ENCODE measurements at regions not wholly inside any gene's neighbourhood (a gene's known extent, or its start where the extent isn't known, plus 50 kb on each side); places are given as distances from the start of the nearest gene placed in this dataset.

DNA sequence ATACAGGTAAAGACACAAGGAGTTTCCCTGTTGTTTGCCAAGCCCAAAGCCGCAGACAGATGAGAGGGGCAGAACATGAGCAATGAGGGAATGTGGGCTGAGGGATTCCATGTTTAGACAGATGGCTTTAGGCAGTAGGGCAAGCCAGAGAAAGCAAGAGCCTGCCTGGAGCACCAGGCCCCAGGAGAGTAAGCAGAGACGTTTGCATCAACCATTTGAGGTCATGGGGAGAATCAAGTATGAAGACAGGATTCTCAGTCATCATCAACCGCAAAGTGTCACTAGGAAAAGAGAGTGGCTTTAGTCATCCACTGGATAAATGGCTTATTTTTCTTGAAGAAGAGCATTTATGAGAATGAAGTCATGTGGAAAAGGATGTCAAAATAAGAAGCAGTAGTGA is 184.7 kb downstream of the COG6 start:
- TF ChIP-seq, protein P1, sequence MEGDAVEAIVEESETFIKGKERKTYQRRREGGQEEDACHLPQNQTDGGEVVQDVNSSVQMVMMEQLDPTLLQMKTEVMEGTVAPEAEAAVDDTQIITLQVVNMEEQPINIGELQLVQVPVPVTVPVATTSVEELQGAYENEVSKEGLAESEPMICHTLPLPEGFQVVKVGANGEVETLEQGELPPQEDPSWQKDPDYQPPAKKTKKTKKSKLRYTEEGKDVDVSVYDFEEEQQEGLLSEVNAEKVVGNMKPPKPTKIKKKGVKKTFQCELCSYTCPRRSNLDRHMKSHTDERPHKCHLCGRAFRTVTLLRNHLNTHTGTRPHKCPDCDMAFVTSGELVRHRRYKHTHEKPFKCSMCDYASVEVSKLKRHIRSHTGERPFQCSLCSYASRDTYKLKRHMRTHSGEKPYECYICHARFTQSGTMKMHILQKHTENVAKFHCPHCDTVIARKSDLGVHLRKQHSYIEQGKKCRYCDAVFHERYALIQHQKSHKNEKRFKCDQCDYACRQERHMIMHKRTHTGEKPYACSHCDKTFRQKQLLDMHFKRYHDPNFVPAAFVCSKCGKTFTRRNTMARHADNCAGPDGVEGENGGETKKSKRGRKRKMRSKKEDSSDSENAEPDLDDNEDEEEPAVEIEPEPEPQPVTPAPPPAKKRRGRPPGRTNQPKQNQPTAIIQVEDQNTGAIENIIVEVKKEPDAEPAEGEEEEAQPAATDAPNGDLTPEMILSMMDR (IDR thresholded peaks at IDR 0.05; ENCODE audit: insufficient read depth, low read length, poor library complexity, severe bottlenecking) = no peak
- no peak for TF ChIP-seq EZH2phosphoT487 (conservative IDR thresholded peaks at IDR 0.05; ENCODE audit: low read length)

Measured in SU-DHL-6 (cell line).